Lung (tissue), 11 donors: ENCODE measurements at regions not wholly inside any gene's neighbourhood (a gene's known extent, or its start where the extent isn't known, plus 50 kb on each side); places are given as distances from the start of the nearest gene placed in this dataset.

ENCODE experiments used
- ATAC-seq: fragments of 200-7000 bp; cut with Tn5 transposase; one replicate; pipeline ENCODE4 v1.9.1; 2020; ENCODE audit warnings: moderate number of reproducible peaks; ENCODE audit not compliant: insufficient read depth, low FRiP score
- DNase-seq, 3 donors: peaks; one replicate each; pipeline ENCODE4 v3.0.0-alpha.2; 2013 to 2017
- H3K27ac ChIP-seq, 2 donors: one replicate each; pipeline ENCODE4 v1.5.1; 2013; ENCODE audit warnings: mild to moderate bottlenecking in 2 of 2, moderate library complexity in 2 of 2, control low read depth in 1 of 2, inconsistent platforms in 1 of 2, low read depth in 1 of 2, low read length in 1 of 2
- H3K27me3 ChIP-seq, 3 donors: one replicate each; pipeline ENCODE4 v1.5.1; 2013; ENCODE audit warnings: low read length in 2 of 3; ENCODE audit not compliant: control insufficient read depth in 3 of 3, insufficient read depth in 3 of 3
- H3K36me3 ChIP-seq, 4 donors: one replicate each; pipeline ENCODE4 v1.5.1; 2013; ENCODE audit warnings: low read length in 4 of 4, mild to moderate bottlenecking in 1 of 4, moderate library complexity in 1 of 4; ENCODE audit not compliant: control insufficient read depth in 4 of 4, insufficient read depth in 4 of 4
- H3K4me1 ChIP-seq, 5 donors: one replicate each; pipeline ENCODE4 v1.5.1; 2013; ENCODE audit warnings: low read length in 5 of 5, mild to moderate bottlenecking in 2 of 5, moderate library complexity in 1 of 5; ENCODE audit not compliant: control insufficient read depth in 5 of 5, insufficient read depth in 5 of 5
- H3K4me3 ChIP-seq: one replicate; pipeline ENCODE4 v1.5.1; 2013; ENCODE audit warnings: mild to moderate bottlenecking, control low read depth, moderate library complexity
- H3K9ac ChIP-seq, 2 donors: one replicate each; pipeline ENCODE4 v1.5.1; 2013; ENCODE audit warnings: low read length in 2 of 2, control low read depth in 1 of 2; ENCODE audit not compliant: insufficient read depth in 1 of 2
- H3K9me3 ChIP-seq, 4 donors: one replicate each; pipeline ENCODE4 v1.5.1; 2013; ENCODE audit warnings: low read length in 3 of 4, mild to moderate bottlenecking in 1 of 4, moderate library complexity in 1 of 4; ENCODE audit not compliant: control insufficient read depth in 4 of 4, insufficient read depth in 3 of 4
- WGBS, 2 donors: extraction: QIAGEN DNeasy Blood & Tissue Kit; methylation state at CpG; one replicate each; pipeline ENCODE4 v1.1.7; 2013; 5-methylcytosine and 5-hydroxymethylcytosine counted together
- TF ChIP-seq, protein P1 (sequence below): IDR thresholded peaks from 2 replicates; pipeline ENCODE4 v1.5.1; 2012; ENCODE audit warnings: mild to moderate bottlenecking; ENCODE audit errors: control extremely low read depth, extremely low read depth
- donor health status: control.
- donor health status: control.
- donor health status: Bipolar disorder and iron deficiency.
- donor health status: healthy.
- donor health status: DM: yes; HTN: yes; CAD: no.

DNA sequence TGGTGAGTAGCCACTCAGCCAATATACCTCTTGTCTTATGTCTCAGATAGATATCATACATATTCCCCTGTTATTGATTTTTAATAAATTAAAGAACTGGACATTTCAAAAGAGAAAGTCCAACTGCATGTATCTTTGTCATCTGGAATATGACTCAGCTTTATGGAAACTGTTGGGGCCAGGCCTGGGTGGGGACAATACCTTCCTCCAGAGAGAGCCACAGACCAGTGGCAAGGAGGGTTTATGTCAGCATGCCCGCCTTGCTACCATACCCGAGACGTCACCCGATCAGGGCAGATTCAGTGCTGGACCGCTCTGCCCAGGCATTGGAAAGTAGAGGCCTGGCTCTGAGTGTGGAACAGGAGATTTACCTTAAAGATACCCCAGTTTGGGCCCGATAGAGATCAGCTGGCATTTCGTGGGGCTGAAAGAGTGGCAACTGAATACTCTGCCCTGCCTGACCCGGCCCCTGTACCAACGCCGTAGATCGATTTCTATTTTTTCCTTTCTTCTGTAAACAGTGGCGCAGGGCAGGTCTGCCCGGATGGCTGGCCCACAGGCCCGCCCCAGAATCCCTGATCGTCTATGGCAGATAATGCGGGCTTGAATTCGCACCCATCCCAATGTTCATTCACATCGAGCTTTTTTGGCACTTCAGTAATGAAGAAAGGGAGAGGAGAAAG, 158.6 kb downstream of the SALL1 start:
- Histone ChIP-seq H3K4me3 (no peak overlapping the region), H3K9ac (no peak overlapping the region), H3K4me1 (peaks cover 0 to 6% (median 0%) of the 10 kb centered on the region in 5 donors), H3K36me3 (no peaks in the 10 kb centered on the region), H3K9me3 (peaks cover 0 to 3% (median 0%) of the 10 kb centered on the region in 4 donors), H3K27me3 (no peaks in the 10 kb centered on the region), H3K27ac (no peak overlapping the region)
- 89 to 90% methylated on average over 18 of the region's 18 CpGs for WGBS, 2 donors
- DNase-seq (no peak), ATAC-seq (no peak)
- TF ChIP-seq, protein P1, sequence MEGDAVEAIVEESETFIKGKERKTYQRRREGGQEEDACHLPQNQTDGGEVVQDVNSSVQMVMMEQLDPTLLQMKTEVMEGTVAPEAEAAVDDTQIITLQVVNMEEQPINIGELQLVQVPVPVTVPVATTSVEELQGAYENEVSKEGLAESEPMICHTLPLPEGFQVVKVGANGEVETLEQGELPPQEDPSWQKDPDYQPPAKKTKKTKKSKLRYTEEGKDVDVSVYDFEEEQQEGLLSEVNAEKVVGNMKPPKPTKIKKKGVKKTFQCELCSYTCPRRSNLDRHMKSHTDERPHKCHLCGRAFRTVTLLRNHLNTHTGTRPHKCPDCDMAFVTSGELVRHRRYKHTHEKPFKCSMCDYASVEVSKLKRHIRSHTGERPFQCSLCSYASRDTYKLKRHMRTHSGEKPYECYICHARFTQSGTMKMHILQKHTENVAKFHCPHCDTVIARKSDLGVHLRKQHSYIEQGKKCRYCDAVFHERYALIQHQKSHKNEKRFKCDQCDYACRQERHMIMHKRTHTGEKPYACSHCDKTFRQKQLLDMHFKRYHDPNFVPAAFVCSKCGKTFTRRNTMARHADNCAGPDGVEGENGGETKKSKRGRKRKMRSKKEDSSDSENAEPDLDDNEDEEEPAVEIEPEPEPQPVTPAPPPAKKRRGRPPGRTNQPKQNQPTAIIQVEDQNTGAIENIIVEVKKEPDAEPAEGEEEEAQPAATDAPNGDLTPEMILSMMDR: no peak

DNA sequence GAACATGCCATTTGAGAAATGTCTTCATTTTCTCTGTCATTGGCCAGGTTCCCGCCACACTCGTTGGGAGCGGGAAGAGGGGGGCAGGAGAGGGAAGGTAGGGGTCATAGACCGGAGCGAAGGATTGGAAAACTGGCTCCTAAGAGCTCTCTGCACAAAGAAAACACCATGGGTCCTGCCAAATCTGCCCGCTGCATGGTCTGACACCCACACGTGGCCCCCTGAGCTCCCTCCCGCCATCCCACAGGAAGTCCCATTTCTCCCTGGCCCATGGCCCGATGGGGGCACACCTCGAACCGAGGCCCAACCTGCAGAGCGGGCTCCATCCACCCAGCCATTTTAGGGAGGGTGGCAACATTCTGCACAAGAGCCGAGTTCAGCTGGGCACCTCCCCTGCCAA, 159.6 kb downstream of the SALL1 start:
- Histone ChIP-seq H3K4me3 (no peak overlapping the region), H3K27ac (no peak overlapping the region), H3K36me3 (no peaks in the 10 kb centered on the region), H3K4me1 (no peaks in the 10 kb centered on the region), H3K27me3 (no peaks in the 10 kb centered on the region), H3K9me3 (peaks cover 0 to 3% (median 0%) of the 10 kb centered on the region in 4 donors), H3K9ac (no peak overlapping the region)
- no peak for ATAC-seq
- WGBS, 2 donors: 89 to 94% methylated on average over 13 of the region's 13 CpGs
- DNase-seq: no peak
- TF ChIP-seq, protein P1: no peak

DNA sequence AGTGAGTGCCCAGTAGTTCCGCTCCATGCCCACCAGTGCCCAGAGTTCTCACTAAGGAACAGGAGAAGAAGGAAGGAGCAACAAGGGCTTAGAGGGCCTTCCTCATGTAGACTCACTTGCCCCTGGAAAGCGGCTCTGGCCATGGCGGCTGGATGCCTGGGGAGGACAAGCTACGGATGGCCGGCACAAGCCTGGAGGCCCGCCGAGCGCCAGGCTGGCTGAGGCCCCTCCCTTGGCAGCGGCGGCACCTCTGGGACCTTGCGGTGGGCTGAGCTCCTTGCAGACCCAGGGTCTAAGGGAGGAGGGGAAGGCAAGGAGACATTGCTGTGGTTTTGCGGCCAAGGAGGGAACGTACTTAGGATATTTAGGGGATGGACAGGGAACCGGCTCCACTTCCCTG, 160.1 kb downstream of the SALL1 start:
- WGBS, 2 donors: 96% methylated on average over 14 of the region's 14 CpGs

More for the DNA sequence above, 160.1 kb downstream of the SALL1 start:
- Histone ChIP-seq H3K36me3 (no peaks in the 10 kb centered on the region), H3K27me3 (no peaks in the 10 kb centered on the region), H3K9me3 (peaks cover 0 to 6% (median 0%) of the 10 kb centered on the region in 4 donors), H3K9ac (no peak overlapping the region), H3K4me3 (no peak overlapping the region), H3K4me1 (no peaks in the 10 kb centered on the region), H3K27ac (no peak overlapping the region)
- ATAC-seq: no peak
- no peak for DNase-seq
- TF ChIP-seq, protein P1: no peak
